ENCODE measurements at regions not wholly inside any gene's neighbourhood (a gene's known extent, or its start where the extent isn't known, plus 50 kb on each side); places are given as distances from the start of the nearest gene placed in this dataset.

GRCh38 chr10:3537518-3537917, 247.5 kb downstream of the KLF6 start:
- no peak for ATAC-seq

GRCh38 chr10:3535001-3535400, 250.0 kb downstream of the KLF6 start:
- no peak for ATAC-seq

- no peak for ATAC-seq
Measured at GRCh38 chr10:3534433-3534832, 250.6 kb downstream of the KLF6 start.

GRCh38 chr10:3533296-3533695, 251.7 kb downstream of the KLF6 start:
- no peak for ATAC-seq

GRCh38 chr10:3532644-3533043, 252.4 kb downstream of the KLF6 start:
- no peak for ATAC-seq

GRCh38 chr10:3531670-3532069, 253.3 kb downstream of the KLF6 start:
- ATAC-seq: no peak

GRCh38 chr10:3530783-3531645, 254.0 kb downstream of the KLF6 start:
- ATAC-seq: no peak

- no peak for ATAC-seq
Measured at GRCh38 chr10:3530346-3530745, 254.7 kb downstream of the KLF6 start.

- ATAC-seq: no peak
Measured at GRCh38 chr10:3529691-3530090, 255.3 kb downstream of the KLF6 start.

- no peak for ATAC-seq
Measured at GRCh38 chr10:3528823-3529403, 256.1 kb downstream of the KLF6 start.

- ATAC-seq: no peak
Measured at GRCh38 chr10:3528271-3528670, 256.7 kb downstream of the KLF6 start.

- no peak for ATAC-seq
Measured at GRCh38 chr10:3527869-3528268, 257.1 kb downstream of the KLF6 start.

- peak in 1 of 2 donors; percentile 33 for ATAC-seq
Measured at GRCh38 chr10:3526727-3527501, 258.1 kb downstream of the KLF6 start.

GRCh38 chr10:3525832-3526449, 259.1 kb downstream of the KLF6 start:
- no peak for ATAC-seq

GRCh38 chr10:3524086-3524960, 260.7 kb downstream of the KLF6 start:
- ATAC-seq: no peak

- ATAC-seq: no peak
Measured at GRCh38 chr10:3523309-3524050, 261.5 kb downstream of the KLF6 start.

- ATAC-seq: no peak
Measured at GRCh38 chr10:3516923-3517255, 268.1 kb downstream of the KLF6 start.

GRCh38 chr10:3516234-3516922, 268.6 kb downstream of the KLF6 start:
- ATAC-seq: no peak

GRCh38 chr10:3514691-3515090, 270.3 kb downstream of the KLF6 start:
- no peak for ATAC-seq

- ATAC-seq: no peak
Measured at GRCh38 chr10:3512263-3512662, 272.7 kb downstream of the KLF6 start.

GRCh38 chr10:3511483-3511882, 273.5 kb downstream of the KLF6 start:
- no peak for ATAC-seq
